CD4-positive, CD25-positive, alpha-beta regulatory T cell (primary cell): ENCODE measurements at regions not wholly inside any gene's neighbourhood (a gene's known extent, or its start where the extent isn't known, plus 50 kb on each side); places are given as distances from the start of the nearest gene placed in this dataset.

Source experiments
- ATAC-seq, 2 donors: fragments of 150-1000 bp; cut with Tn5 transposase; one replicate each; pipeline ENCODE4 v1.10.0; 2021; ENCODE audit warnings: low read depth in 2 of 2, moderate number of reproducible peaks in 2 of 2, moderate library complexity in 1 of 2
- DNase-seq, 3 donors: peaks; one replicate each; pipeline versions ENCODE4 v3.0.0 to v3.0.0-alpha.2; 2012 to 2022; ENCODE audit warnings: mixed read lengths in 1 of 3
- H3K27ac ChIP-seq: one replicate; pipeline ENCODE4 v1.7.0; 2013; ENCODE audit warnings: mild to moderate bottlenecking, low read length; ENCODE audit not compliant: insufficient read depth, poor library complexity, severe bottlenecking
- H3K27me3 ChIP-seq: one replicate; pipeline ENCODE4 v1.7.0; 2013; ENCODE audit warnings: low read length; ENCODE audit not compliant: control insufficient read depth, insufficient read depth
- H3K36me3 ChIP-seq: one replicate; pipeline ENCODE4 v1.7.0; 2013; ENCODE audit warnings: mild to moderate bottlenecking, low read length, moderate library complexity; ENCODE audit not compliant: control insufficient read depth, insufficient read depth
- H3K4me1 ChIP-seq: 2 replicates; pipeline ENCODE4 v1.7.0; 2013; ENCODE audit warnings: mild to moderate bottlenecking, low read length; ENCODE audit not compliant: insufficient read depth, control insufficient read depth, poor library complexity, severe bottlenecking
- H3K4me3 ChIP-seq: one replicate; pipeline ENCODE4 v1.7.0; 2013; ENCODE audit warnings: low read depth, mild to moderate bottlenecking, low read length, moderate library complexity
- H3K9me3 ChIP-seq, 2 experiments: 1 replicate in 1 of 2; 2 replicates in 1 of 2; pipeline ENCODE4 v1.7.0; 2013; ENCODE audit warnings: low read length in 2 of 2, mild to moderate bottlenecking in 1 of 2, moderate library complexity in 1 of 2; ENCODE audit not compliant: control insufficient read depth in 2 of 2
- H3K27ac Mint-ChIP-seq, 3 donors: one replicate each; pipeline ENCODE4 v1.8.0; 2020 to 2022; ENCODE audit warnings: mild to moderate bottlenecking in 3 of 3, mixed read lengths in 3 of 3, moderate library complexity in 2 of 3
- H3K27me3 Mint-ChIP-seq: one replicate; pipeline ENCODE4 v1.8.0; 2022; ENCODE audit warnings: mild to moderate bottlenecking, mixed read lengths
- H3K36me3 Mint-ChIP-seq: one replicate; pipeline ENCODE4 v1.8.0; 2020; ENCODE audit warnings: mixed read lengths
- H3K4me1 Mint-ChIP-seq, 4 donors: one replicate each; pipeline ENCODE4 v1.8.0; 2020 to 2022; ENCODE audit warnings: mixed read lengths in 4 of 4, mild to moderate bottlenecking in 1 of 4
- H3K4me3 Mint-ChIP-seq, 4 donors: one replicate each; pipeline ENCODE4 v1.8.0; 2020 to 2022; ENCODE audit warnings: mild to moderate bottlenecking in 4 of 4, mixed read lengths in 4 of 4, moderate library complexity in 3 of 4
- H3K9me3 Mint-ChIP-seq, 7 donors: one replicate each; pipeline ENCODE4 v1.8.0; 2020 to 2022; ENCODE audit warnings: mixed read lengths in 7 of 7, mild to moderate bottlenecking in 3 of 7, moderate library complexity in 2 of 7

DNA sequence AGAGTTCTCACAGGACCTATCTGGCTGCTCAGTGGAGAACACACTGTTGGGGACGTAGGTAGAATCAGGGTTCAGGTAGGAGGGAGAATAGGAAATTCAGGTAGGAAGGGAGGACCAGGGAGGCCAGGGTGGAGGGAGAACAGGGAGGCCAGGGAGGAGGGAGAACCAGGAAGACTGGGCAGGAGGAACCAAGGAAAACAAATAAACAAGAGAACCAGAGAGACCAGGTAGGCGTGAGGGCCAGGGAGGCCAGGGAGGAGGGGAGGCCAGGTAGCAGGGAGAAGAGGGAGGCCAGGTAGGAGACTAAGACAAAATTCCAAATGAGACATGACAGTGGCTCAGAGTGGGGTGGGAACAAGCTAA is 337.6 kb downstream of the EIPR1 start:
- DNase-seq (no peak), ATAC-seq (no peak)
- H3K27ac Mint-ChIP-seq, result no peak overlapping the region
- peaks cover 0 to 3% (median 0%) of the 10 kb centered on the region in 7 donors for H3K9me3 Mint-ChIP-seq
- Histone ChIP-seq H3K4me1 (no peaks in the 10 kb centered on the region), H3K27me3 (no peaks in the 10 kb centered on the region), H3K4me3 (no peak overlapping the region), H3K36me3 (no peaks in the 10 kb centered on the region), H3K27ac (no peak overlapping the region), H3K9me3 (no peaks in the 10 kb centered on the region)
- no peaks in the 10 kb centered on the region for H3K4me1 Mint-ChIP-seq
- no peaks in the 10 kb centered on the region for H3K27me3 Mint-ChIP-seq
- no peak overlapping the region for H3K4me3 Mint-ChIP-seq
- H3K36me3 Mint-ChIP-seq, result no peaks in the 10 kb centered on the region

GRCh38 chr2:3039188-3040065 is 338.2 kb downstream of the EIPR1 start:
- no peaks in the 10 kb centered on the region for H3K27me3 Mint-ChIP-seq
- H3K4me3 Mint-ChIP-seq, result no peak overlapping the region
- H3K27me3 ChIP-seq, result no peaks in the 10 kb centered on the region
- peaks cover 0 to 3% (median 0%) of the 10 kb centered on the region in 7 donors for H3K9me3 Mint-ChIP-seq
- H3K36me3 ChIP-seq, result no peaks in the 10 kb centered on the region
- no peak overlapping the region for H3K27ac Mint-ChIP-seq
- no peak overlapping the region for H3K4me3 ChIP-seq
- no peaks in the 10 kb centered on the region for H3K4me1 Mint-ChIP-seq
- no peaks in the 10 kb centered on the region for H3K9me3 ChIP-seq
- H3K4me1 ChIP-seq, result no peaks in the 10 kb centered on the region
- H3K27ac ChIP-seq, result no peak overlapping the region
- no peaks in the 10 kb centered on the region for H3K36me3 Mint-ChIP-seq
- DNase-seq (no peak), ATAC-seq (no peak)

- no peaks in the 10 kb centered on the region for H3K9me3 ChIP-seq
- ATAC-seq, result no peak
- no peaks in the 10 kb centered on the region for H3K4me1 ChIP-seq
- no peak overlapping the region for H3K27ac ChIP-seq
- no peaks in the 10 kb centered on the region for H3K36me3 Mint-ChIP-seq
- DNase-seq, result no peak
- H3K4me3 ChIP-seq, result no peak overlapping the region
- no peak overlapping the region for H3K27ac Mint-ChIP-seq
- peaks cover 0 to 3% (median 0%) of the 10 kb centered on the region in 7 donors for H3K9me3 Mint-ChIP-seq
- H3K4me3 Mint-ChIP-seq, result no peak overlapping the region
- H3K27me3 Mint-ChIP-seq, result no peaks in the 10 kb centered on the region
- no peaks in the 10 kb centered on the region for H3K27me3 ChIP-seq
- H3K4me1 Mint-ChIP-seq, result no peaks in the 10 kb centered on the region
- H3K36me3 ChIP-seq, result no peaks in the 10 kb centered on the region
Measured at GRCh38 chr2:3038636-3039035, 339.0 kb downstream of the EIPR1 start.

- DNase-seq (no peak), ATAC-seq (no peak)
- H3K4me1 Mint-ChIP-seq, result no peaks in the 10 kb centered on the region
- Histone ChIP-seq H3K27me3 (no peaks in the 10 kb centered on the region), H3K9me3 (no peaks in the 10 kb centered on the region), H3K36me3 (no peaks in the 10 kb centered on the region), H3K4me1 (no peaks in the 10 kb centered on the region), H3K27ac (no peak overlapping the region), H3K4me3 (no peak overlapping the region)
- H3K9me3 Mint-ChIP-seq, result peaks cover 0 to 3% (median 0%) of the 10 kb centered on the region in 7 donors
- H3K27ac Mint-ChIP-seq, result no peak overlapping the region
- no peaks in the 10 kb centered on the region for H3K36me3 Mint-ChIP-seq
- no peak overlapping the region for H3K4me3 Mint-ChIP-seq
- H3K27me3 Mint-ChIP-seq, result no peaks in the 10 kb centered on the region
Measured at GRCh38 chr2:3037196-3038194, 340.1 kb downstream of the EIPR1 start.

GRCh38 chr2:3036432-3037125 is 341.0 kb downstream of the EIPR1 start:
- H3K4me1 ChIP-seq, result no peaks in the 10 kb centered on the region

GRCh38 chr2:3035385-3036050 is 342.1 kb downstream of the EIPR1 start:
- ATAC-seq, result no peak
- H3K36me3 ChIP-seq, result no peaks in the 10 kb centered on the region
- no peak for DNase-seq
- H3K27me3 ChIP-seq, result no peaks in the 10 kb centered on the region
- H3K27me3 Mint-ChIP-seq, result no peaks in the 10 kb centered on the region
- H3K27ac Mint-ChIP-seq, result no peak overlapping the region
- no peak overlapping the region for H3K27ac ChIP-seq
- peaks cover 0 to 3% (median 0%) of the 10 kb centered on the region in 7 donors for H3K9me3 Mint-ChIP-seq
- H3K4me1 ChIP-seq, result no peaks in the 10 kb centered on the region
- H3K4me3 Mint-ChIP-seq, result no peak overlapping the region
- no peaks in the 10 kb centered on the region for H3K9me3 ChIP-seq
- no peak overlapping the region for H3K4me3 ChIP-seq
- no peaks in the 10 kb centered on the region for H3K4me1 Mint-ChIP-seq
- no peaks in the 10 kb centered on the region for H3K36me3 Mint-ChIP-seq

More at GRCh38 chr2:3036432-3037125, 341.0 kb downstream of the EIPR1 start:
- H3K27ac Mint-ChIP-seq, result no peak overlapping the region
- Histone ChIP-seq H3K27ac (no peak overlapping the region), H3K27me3 (no peaks in the 10 kb centered on the region), H3K36me3 (no peaks in the 10 kb centered on the region), H3K4me3 (no peak overlapping the region), H3K9me3 (no peaks in the 10 kb centered on the region)
- H3K4me3 Mint-ChIP-seq, result no peak overlapping the region
- peaks cover 0 to 3% (median 0%) of the 10 kb centered on the region in 7 donors for H3K9me3 Mint-ChIP-seq
- no peaks in the 10 kb centered on the region for H3K36me3 Mint-ChIP-seq
- H3K27me3 Mint-ChIP-seq, result no peaks in the 10 kb centered on the region
- DNase-seq (no peak), ATAC-seq (no peak)
- H3K4me1 Mint-ChIP-seq, result no peaks in the 10 kb centered on the region

DNA sequence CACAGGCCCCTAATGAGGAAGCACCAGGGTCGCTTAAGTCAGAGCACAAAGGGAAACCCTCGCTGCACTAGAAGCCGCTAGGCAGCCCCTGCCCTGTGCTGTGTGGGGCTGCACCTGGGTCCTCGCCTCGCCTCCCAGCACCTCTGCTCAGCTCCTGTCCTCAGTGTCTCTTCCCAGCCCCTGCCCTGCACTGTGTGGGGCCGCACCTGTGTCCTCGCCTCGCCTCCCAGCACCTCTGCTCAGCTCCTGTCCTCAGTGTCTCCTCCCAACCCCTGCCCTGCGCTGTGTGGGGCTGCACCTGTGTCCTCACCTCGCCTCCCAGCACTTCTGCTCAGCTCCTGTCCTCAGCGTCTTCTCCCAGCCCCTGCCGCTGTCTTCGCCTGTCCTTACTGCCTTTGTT is 342.8 kb downstream of the EIPR1 start:
- Mint-ChIP-seq H3K27me3 (no peaks in the 10 kb centered on the region), H3K27ac (no peak overlapping the region), H3K4me3 (no peak overlapping the region), H3K36me3 (no peaks in the 10 kb centered on the region), H3K4me1 (no peaks in the 10 kb centered on the region), H3K9me3 (peaks cover 0 to 3% (median 0%) of the 10 kb centered on the region in 7 donors)
- H3K4me1 ChIP-seq, result no peaks in the 10 kb centered on the region
- no peak for DNase-seq
- no peak overlapping the region for H3K4me3 ChIP-seq
- H3K9me3 ChIP-seq, result no peaks in the 10 kb centered on the region
- H3K27me3 ChIP-seq, result no peaks in the 10 kb centered on the region
- peak in 1 of 2 donors; percentile 28 for ATAC-seq
- H3K27ac ChIP-seq, result no peak overlapping the region
- H3K36me3 ChIP-seq, result no peaks in the 10 kb centered on the region
